ENCODE measurements at regions not wholly inside any gene's neighbourhood (a gene's known extent, or its start where the extent isn't known, plus 50 kb on each side); places are given as distances from the start of the nearest gene placed in this dataset.

GRCh38 chr17:77318491-77319210, 177.9 kb downstream of the SEC14L1 start:
- TF ChIP-seq POLR2AphosphoS5 (IDR thresholded peaks at IDR 0.05; ENCODE audit: low read depth, low read length) (no peak), POLR2A (IDR thresholded peaks at IDR 0.05; ENCODE audit: low read depth, low read length) (no peak), SPI1 (IDR thresholded peaks at IDR 0.05; ENCODE audit: low read depth, low read length) (no peak), TAF1 (IDR thresholded peaks at IDR 0.05; ENCODE audit: low read depth, low read length) (no peak)
